Retinal pigment epithelial cell (primary cell): ENCODE measurements at regions not wholly inside any gene's neighbourhood (a gene's known extent, or its start where the extent isn't known, plus 50 kb on each side); places are given as distances from the start of the nearest gene placed in this dataset.

ENCODE experiments used
- DNase-seq: peaks from one replicate; pipeline ENCODE4 v3.0.0-alpha.2; 2010; ENCODE audit warnings: low read depth
- H3K4me3 ChIP-seq: 2 replicates; pipeline ENCODE4 v1.5.1; 2011; ENCODE audit warnings: mild to moderate bottlenecking, low read length, control low read depth, moderate library complexity
- TF ChIP-seq, protein P1 (sequence below): conservative IDR thresholded peaks from 2 replicates; pipeline ENCODE4 v1.5.1; 2011; ENCODE audit warnings: low read depth, low read length, control low read depth, inconsistent platforms

DNA sequence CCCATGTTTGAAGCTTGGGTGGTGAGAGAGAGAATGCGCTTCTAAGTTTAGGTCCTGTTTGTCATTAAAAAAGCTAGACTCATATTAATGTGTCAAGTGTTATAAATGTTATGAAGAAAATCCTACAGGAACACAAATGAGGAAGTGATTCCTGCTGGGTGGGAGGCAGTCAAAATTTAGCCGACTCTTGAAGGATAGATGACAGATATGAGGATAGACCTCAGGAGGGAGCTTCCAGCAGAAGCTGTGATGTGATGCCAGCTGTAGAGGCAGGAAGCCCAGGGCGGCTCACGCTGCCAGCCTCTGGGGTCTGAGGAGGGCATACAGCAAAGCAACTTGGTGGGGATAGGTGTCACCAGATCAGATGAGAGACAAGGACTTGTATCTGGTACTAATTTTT lies 74.7 kb upstream of the ADAMTS16 start:
- TF ChIP-seq, protein P1, sequence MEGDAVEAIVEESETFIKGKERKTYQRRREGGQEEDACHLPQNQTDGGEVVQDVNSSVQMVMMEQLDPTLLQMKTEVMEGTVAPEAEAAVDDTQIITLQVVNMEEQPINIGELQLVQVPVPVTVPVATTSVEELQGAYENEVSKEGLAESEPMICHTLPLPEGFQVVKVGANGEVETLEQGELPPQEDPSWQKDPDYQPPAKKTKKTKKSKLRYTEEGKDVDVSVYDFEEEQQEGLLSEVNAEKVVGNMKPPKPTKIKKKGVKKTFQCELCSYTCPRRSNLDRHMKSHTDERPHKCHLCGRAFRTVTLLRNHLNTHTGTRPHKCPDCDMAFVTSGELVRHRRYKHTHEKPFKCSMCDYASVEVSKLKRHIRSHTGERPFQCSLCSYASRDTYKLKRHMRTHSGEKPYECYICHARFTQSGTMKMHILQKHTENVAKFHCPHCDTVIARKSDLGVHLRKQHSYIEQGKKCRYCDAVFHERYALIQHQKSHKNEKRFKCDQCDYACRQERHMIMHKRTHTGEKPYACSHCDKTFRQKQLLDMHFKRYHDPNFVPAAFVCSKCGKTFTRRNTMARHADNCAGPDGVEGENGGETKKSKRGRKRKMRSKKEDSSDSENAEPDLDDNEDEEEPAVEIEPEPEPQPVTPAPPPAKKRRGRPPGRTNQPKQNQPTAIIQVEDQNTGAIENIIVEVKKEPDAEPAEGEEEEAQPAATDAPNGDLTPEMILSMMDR = no peak
- no peak for DNase-seq
- no peak overlapping the region for H3K4me3 ChIP-seq

GRCh38 chr5:5066276-5067186 lies 73.6 kb upstream of the ADAMTS16 start:
- no peak overlapping the region for H3K4me3 ChIP-seq
- DNase-seq = no peak

DNA sequence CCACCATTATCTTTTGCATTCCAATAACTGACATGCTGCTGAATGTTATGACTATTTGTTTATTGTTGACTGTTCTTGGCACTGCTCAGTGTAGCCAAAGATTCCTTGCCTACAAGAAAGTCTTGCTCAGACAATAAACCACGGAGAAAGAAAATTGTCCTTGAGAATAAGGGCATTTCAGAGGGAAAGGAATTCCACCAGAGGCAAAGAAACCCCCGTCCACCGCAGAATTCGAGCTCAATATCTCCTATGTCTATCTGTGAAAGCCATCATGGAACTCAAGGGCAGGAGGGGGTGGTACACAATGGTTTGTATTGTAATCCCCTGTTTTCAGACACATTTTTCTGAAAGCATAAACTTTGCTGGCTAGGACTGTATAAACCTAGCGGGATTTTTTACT lies 70.3 kb upstream of the ADAMTS16 start:
- H3K4me3 ChIP-seq = no peak overlapping the region
- TF ChIP-seq, protein P1 = no peak
- DNase-seq = no peak

More at GRCh38 chr5:5066276-5067186, 73.6 kb upstream of the ADAMTS16 start:
- TF ChIP-seq, protein P1 = no peak

GRCh38 chr5:5071554-5071953 lies 68.6 kb upstream of the ADAMTS16 start:
- DNase-seq = no peak
- TF ChIP-seq, protein P1 = no peak
- no peak overlapping the region for H3K4me3 ChIP-seq

- TF ChIP-seq, protein P1 = no peak
- DNase-seq = no peak
- no peak overlapping the region for H3K4me3 ChIP-seq
Measured at GRCh38 chr5:5077236-5077635, 62.9 kb upstream of the ADAMTS16 start.

GRCh38 chr5:5078009-5078897 lies 61.9 kb upstream of the ADAMTS16 start:
- DNase-seq = no peak
- TF ChIP-seq, protein P1 = no peak

More at GRCh38 chr5:5078009-5078897, 61.9 kb upstream of the ADAMTS16 start:
- H3K4me3 ChIP-seq = no peak overlapping the region
